ENCODE measurements at regions not wholly inside any gene's neighbourhood (a gene's known extent, or its start where the extent isn't known, plus 50 kb on each side); places are given as distances from the start of the nearest gene placed in this dataset.
"Not testable (repeated sequence)": the region's sequence is repeated elsewhere in the genome, so short reads cannot be mapped to it uniquely, and the experiment has no call there.

- no peak for DNase-seq (ENCODE audit: low read depth in 1 of 2, low spot score in 1 of 2)
Measured at GRCh38 chr1:182166750-182167149, 105.2 kb upstream of the ZNF648 start.

- no peak for DNase-seq (ENCODE audit: low read depth in 1 of 2, low spot score in 1 of 2)
Measured at GRCh38 chr1:182166321-182166720, 104.8 kb upstream of the ZNF648 start.

GRCh38 chr1:182164273-182164672 lies 102.8 kb upstream of the ZNF648 start:
- no peak for DNase-seq (ENCODE audit: low read depth in 1 of 2, low spot score in 1 of 2)

- DNase-seq (ENCODE audit: low read depth in 1 of 2, low spot score in 1 of 2), result no peak
Measured at GRCh38 chr1:182163821-182164223, 102.3 kb upstream of the ZNF648 start.

- DNase-seq (ENCODE audit: low read depth in 1 of 2, low spot score in 1 of 2), result no peak
Measured at GRCh38 chr1:182159443-182159842, 97.9 kb upstream of the ZNF648 start.

- no peak for DNase-seq (ENCODE audit: low read depth in 1 of 2, low spot score in 1 of 2)
Measured at GRCh38 chr1:182157187-182157586, 95.7 kb upstream of the ZNF648 start.

GRCh38 chr1:182154425-182154824 lies 92.9 kb upstream of the ZNF648 start:
- not testable (repeated sequence) for DNase-seq (ENCODE audit: low read depth in 1 of 2, low spot score in 1 of 2)

GRCh38 chr1:182149411-182149965 lies 88.0 kb upstream of the ZNF648 start:
- DNase-seq (ENCODE audit: low read depth in 1 of 2, low spot score in 1 of 2), result no peak

- no peak for DNase-seq (ENCODE audit: low read depth in 1 of 2, low spot score in 1 of 2)
Measured at GRCh38 chr1:182147951-182148350, 86.4 kb upstream of the ZNF648 start.

- no peak for DNase-seq (ENCODE audit: low read depth in 1 of 2, low spot score in 1 of 2)
Measured at GRCh38 chr1:182147136-182147820, 85.8 kb upstream of the ZNF648 start.

- DNase-seq (ENCODE audit: low read depth in 1 of 2, low spot score in 1 of 2), result no peak
Measured at GRCh38 chr1:182146286-182146685, 84.8 kb upstream of the ZNF648 start.

- DNase-seq (ENCODE audit: low read depth in 1 of 2, low spot score in 1 of 2), result no peak
Measured at GRCh38 chr1:182145441-182145840, 83.9 kb upstream of the ZNF648 start.

GRCh38 chr1:182144646-182145030 lies 83.1 kb upstream of the ZNF648 start:
- no peak for DNase-seq (ENCODE audit: low read depth in 1 of 2, low spot score in 1 of 2)

- DNase-seq (ENCODE audit: low read depth in 1 of 2, low spot score in 1 of 2), result no peak
Measured at GRCh38 chr1:182143825-182144645, 82.5 kb upstream of the ZNF648 start.

- DNase-seq (ENCODE audit: low read depth in 1 of 2, low spot score in 1 of 2), result peak; percentile 72 to 90
Measured at GRCh38 chr1:182143154-182143657, 81.7 kb upstream of the ZNF648 start.

GRCh38 chr1:182142621-182143020 lies 81.1 kb upstream of the ZNF648 start:
- DNase-seq (ENCODE audit: low read depth in 1 of 2, low spot score in 1 of 2), result no peak

GRCh38 chr1:182141040-182141439 lies 79.5 kb upstream of the ZNF648 start:
- no peak for DNase-seq (ENCODE audit: low read depth in 1 of 2, low spot score in 1 of 2)

GRCh38 chr1:182139496-182139895 lies 78.0 kb upstream of the ZNF648 start:
- no peak for DNase-seq (ENCODE audit: low read depth in 1 of 2, low spot score in 1 of 2)

GRCh38 chr1:182137546-182137945 lies 76.0 kb upstream of the ZNF648 start:
- no peak for DNase-seq (ENCODE audit: low read depth in 1 of 2, low spot score in 1 of 2)

- DNase-seq (ENCODE audit: low read depth in 1 of 2, low spot score in 1 of 2), result no peak
Measured at GRCh38 chr1:182135946-182136345, 74.4 kb upstream of the ZNF648 start.

- no peak for DNase-seq (ENCODE audit: low read depth in 1 of 2, low spot score in 1 of 2)
Measured at GRCh38 chr1:182134257-182134656, 72.7 kb upstream of the ZNF648 start.

- no peak for DNase-seq (ENCODE audit: low read depth in 1 of 2, low spot score in 1 of 2)
Measured at GRCh38 chr1:182133181-182133580, 71.7 kb upstream of the ZNF648 start.
